ENCODE measurements at regions not wholly inside any gene's neighbourhood (a gene's known extent, or its start where the extent isn't known, plus 50 kb on each side); places are given as distances from the start of the nearest gene placed in this dataset.

DNA sequence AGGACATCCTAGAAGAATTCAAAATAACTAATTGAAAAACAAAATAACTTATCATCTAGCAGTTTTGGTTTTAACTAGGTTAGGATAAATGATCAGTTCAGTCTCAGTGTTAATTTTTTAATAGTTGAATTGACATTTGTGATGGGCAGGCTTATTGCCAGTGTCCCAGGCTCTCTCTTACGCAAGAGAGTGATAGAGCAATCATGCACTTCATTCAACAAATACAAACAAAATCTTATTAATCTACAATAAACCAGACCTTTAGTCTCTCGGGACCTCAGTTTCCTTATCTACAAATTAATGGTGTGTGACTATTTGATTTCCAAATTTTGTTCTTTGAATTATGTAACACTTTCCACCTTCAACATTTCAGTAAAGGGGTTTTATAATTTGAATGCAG lies 385.9 kb upstream of the JAG1 start:
- H3K4me1 ChIP-seq (ENCODE audit: low read depth, poor library complexity, severe bottlenecking), result no peaks in the 10 kb centered on the region
- no peak overlapping the region for H2AFZ ChIP-seq (ENCODE audit: low read depth)
- H3K27ac ChIP-seq, result no peak overlapping the region
- no peaks in the 10 kb centered on the region for H3K79me2 ChIP-seq (ENCODE audit: insufficient read depth, low read depth)
- H3K4me3 ChIP-seq (IDR thresholded peaks at IDR 0.05; ENCODE audit: insufficient read depth, low read depth, low read length), result no peak overlapping the region
- no peak overlapping the region for H3K9ac ChIP-seq
- no peaks in the 10 kb centered on the region for H3K36me3 ChIP-seq (ENCODE audit: insufficient read depth)
- H3K4me2 ChIP-seq, result no peak overlapping the region
- no peaks in the 10 kb centered on the region for H3K27me3 ChIP-seq (ENCODE audit: insufficient read depth, low read depth)
- H4K20me1 ChIP-seq (ENCODE audit: insufficient read depth), result no peaks in the 10 kb centered on the region
- TF ChIP-seq, protein P1, sequence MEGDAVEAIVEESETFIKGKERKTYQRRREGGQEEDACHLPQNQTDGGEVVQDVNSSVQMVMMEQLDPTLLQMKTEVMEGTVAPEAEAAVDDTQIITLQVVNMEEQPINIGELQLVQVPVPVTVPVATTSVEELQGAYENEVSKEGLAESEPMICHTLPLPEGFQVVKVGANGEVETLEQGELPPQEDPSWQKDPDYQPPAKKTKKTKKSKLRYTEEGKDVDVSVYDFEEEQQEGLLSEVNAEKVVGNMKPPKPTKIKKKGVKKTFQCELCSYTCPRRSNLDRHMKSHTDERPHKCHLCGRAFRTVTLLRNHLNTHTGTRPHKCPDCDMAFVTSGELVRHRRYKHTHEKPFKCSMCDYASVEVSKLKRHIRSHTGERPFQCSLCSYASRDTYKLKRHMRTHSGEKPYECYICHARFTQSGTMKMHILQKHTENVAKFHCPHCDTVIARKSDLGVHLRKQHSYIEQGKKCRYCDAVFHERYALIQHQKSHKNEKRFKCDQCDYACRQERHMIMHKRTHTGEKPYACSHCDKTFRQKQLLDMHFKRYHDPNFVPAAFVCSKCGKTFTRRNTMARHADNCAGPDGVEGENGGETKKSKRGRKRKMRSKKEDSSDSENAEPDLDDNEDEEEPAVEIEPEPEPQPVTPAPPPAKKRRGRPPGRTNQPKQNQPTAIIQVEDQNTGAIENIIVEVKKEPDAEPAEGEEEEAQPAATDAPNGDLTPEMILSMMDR (conservative IDR thresholded peaks at IDR 0.05; ENCODE audit: low read depth, low read length), result no peak

DNA sequence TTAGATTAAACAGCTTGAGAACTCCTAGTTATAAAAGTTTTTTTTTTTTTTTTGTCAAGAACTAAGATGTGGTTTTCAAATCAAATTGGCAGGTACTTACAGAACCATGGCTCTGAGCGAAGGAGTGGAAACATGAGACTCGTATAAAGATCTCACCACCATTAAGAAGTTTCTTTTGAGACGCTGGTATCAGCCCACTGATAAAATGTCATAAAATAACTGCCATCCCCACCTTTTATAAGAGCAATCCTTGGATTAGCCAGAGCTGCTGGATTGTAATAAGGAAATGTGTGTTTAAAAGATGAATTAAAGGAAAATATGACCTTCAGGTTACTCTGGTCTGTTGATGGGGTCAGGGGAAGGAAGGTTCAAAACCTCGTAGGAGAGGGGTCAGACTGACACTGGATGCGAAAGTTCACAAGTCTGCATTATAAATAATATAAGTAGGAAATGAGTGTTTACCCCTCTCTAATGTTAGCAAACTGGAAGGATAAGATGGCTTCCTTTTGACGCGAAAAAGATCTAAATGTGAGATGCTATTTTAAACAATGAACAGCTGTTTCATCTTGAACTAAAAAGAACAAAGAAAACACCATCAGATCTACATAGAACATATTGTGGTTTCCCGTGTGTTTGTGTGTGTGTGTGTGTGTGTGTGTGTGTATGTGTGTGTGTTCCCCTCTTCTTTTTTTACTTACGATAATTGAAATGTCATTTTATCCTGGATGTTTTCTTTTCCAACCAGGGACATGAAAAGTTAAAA lies 386.8 kb upstream of the JAG1 start:
- Histone ChIP-seq H2AFZ (ENCODE audit: low read depth) (no peak overlapping the region), H3K4me1 (ENCODE audit: low read depth, poor library complexity, severe bottlenecking) (no peaks in the 10 kb centered on the region), H3K9ac (no peak overlapping the region), H3K27me3 (ENCODE audit: insufficient read depth, low read depth) (no peaks in the 10 kb centered on the region), H3K79me2 (ENCODE audit: insufficient read depth, low read depth) (no peaks in the 10 kb centered on the region), H3K4me2 (no peak overlapping the region), H3K36me3 (ENCODE audit: insufficient read depth) (no peaks in the 10 kb centered on the region), H4K20me1 (ENCODE audit: insufficient read depth) (no peaks in the 10 kb centered on the region), H3K4me3 (IDR thresholded peaks at IDR 0.05; ENCODE audit: insufficient read depth, low read depth, low read length) (no peak overlapping the region), H3K27ac (no peak overlapping the region)
- TF ChIP-seq, protein P1 (conservative IDR thresholded peaks at IDR 0.05; ENCODE audit: low read depth, low read length), result no peak

DNA sequence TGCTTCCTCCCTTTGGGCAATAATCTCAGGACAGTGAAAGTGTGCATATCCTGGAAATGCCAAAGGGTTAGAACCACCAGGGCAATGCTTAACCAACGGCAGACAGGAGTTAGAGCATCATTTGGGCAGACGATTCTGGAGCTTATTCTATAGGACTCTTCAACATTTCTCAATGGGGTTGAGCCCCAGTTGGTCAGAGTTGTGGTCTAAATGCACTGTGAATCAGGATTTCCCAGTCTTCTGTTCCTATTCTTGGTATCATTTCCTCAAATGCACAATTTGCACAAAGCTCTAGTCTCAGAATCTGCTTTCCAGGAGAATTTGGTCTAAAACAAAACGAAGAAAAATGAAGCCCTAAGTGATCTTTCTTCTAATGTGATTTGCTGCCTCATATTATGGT lies 389.6 kb upstream of the JAG1 start:
- Histone ChIP-seq H3K79me2 (ENCODE audit: insufficient read depth, low read depth) (no peaks in the 10 kb centered on the region), H2AFZ (ENCODE audit: low read depth) (no peak overlapping the region), H3K4me2 (no peak overlapping the region), H3K9ac (no peak overlapping the region), H3K27me3 (ENCODE audit: insufficient read depth, low read depth) (no peaks in the 10 kb centered on the region), H4K20me1 (ENCODE audit: insufficient read depth) (no peaks in the 10 kb centered on the region), H3K4me1 (ENCODE audit: low read depth, poor library complexity, severe bottlenecking) (no peaks in the 10 kb centered on the region), H3K36me3 (ENCODE audit: insufficient read depth) (no peaks in the 10 kb centered on the region), H3K4me3 (IDR thresholded peaks at IDR 0.05; ENCODE audit: insufficient read depth, low read depth, low read length) (no peak overlapping the region), H3K27ac (no peak overlapping the region)
- TF ChIP-seq, protein P1 (conservative IDR thresholded peaks at IDR 0.05; ENCODE audit: low read depth, low read length), result no peak

DNA sequence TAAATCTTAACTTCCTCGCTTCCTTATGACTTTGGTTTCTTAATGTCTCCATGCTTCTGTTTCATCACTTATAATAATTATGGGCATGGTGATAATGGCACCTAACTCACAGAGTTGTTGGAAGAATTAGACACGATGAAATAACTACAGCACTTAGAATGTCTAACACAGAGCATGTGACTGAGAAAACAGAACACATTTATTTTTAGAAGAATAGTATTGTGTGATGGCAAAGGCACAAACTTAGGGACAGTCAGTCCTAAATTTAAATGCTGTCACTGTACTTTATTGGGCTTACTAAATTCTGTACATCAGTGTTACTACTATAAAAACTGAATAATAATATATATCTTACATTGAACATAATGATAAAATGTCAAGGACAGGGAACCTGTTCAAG lies 391.1 kb upstream of the JAG1 start:
- Histone ChIP-seq H3K4me1 (ENCODE audit: low read depth, poor library complexity, severe bottlenecking) (no peaks in the 10 kb centered on the region), H3K9ac (no peak overlapping the region), H2AFZ (ENCODE audit: low read depth) (no peak overlapping the region), H3K4me3 (IDR thresholded peaks at IDR 0.05; ENCODE audit: insufficient read depth, low read depth, low read length) (no peak overlapping the region), H3K27ac (no peak overlapping the region), H4K20me1 (ENCODE audit: insufficient read depth) (no peaks in the 10 kb centered on the region), H3K36me3 (ENCODE audit: insufficient read depth) (no peaks in the 10 kb centered on the region), H3K27me3 (ENCODE audit: insufficient read depth, low read depth) (no peaks in the 10 kb centered on the region), H3K4me2 (no peak overlapping the region), H3K79me2 (ENCODE audit: insufficient read depth, low read depth) (no peaks in the 10 kb centered on the region)
- TF ChIP-seq, protein P1 (conservative IDR thresholded peaks at IDR 0.05; ENCODE audit: low read depth, low read length), result no peak

All from KMS-11 (cell line).